ENCODE measurements at regions not wholly inside any gene's neighbourhood (a gene's known extent, or its start where the extent isn't known, plus 50 kb on each side); places are given as distances from the start of the nearest gene placed in this dataset.

DNA sequence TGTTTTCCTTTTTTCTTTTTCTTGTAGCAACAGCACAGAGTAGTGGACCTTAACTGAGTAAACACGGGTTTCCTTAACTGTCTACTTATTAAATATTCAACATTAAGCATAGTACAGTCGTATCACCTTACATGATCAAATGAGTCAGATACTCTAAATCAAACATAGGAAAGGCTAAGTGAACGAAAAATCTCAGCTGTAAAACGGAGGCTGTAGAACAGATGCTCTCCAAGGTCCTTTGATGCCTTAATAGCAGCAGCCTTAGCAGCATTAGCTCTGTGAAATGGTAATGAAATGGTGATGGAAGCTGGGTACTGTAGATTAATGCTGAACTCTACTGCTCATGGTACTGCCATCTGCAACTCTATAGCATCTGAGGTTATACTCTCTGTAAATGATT, 1433.3 kb upstream of the C9orf72 start:
- Histone ChIP-seq H3K4me3 (no peak overlapping the region), H3K27ac (ENCODE audit: extremely low read depth, low read depth, low read length) (no peak overlapping the region), H3K79me2 (ENCODE audit: control insufficient read depth, insufficient read depth, low read length) (no peaks in the 10 kb centered on the region), H3K9me1 (ENCODE audit: control insufficient read depth, insufficient read depth, low read length) (no peaks in the 10 kb centered on the region), H3K27me3 (ENCODE audit: control insufficient read depth in 2 of 2, insufficient read depth in 2 of 2, low read length in 2 of 2) (no peaks in the 10 kb centered on the region), H2AFZ (ENCODE audit: low read depth, low read length) (no peak overlapping the region), H3K4me1 (replicated peaks in 1 of 2; ENCODE audit: control insufficient read depth in 2 of 2, insufficient read depth in 2 of 2, low read length in 2 of 2) (no peaks in the 10 kb centered on the region), H3K36me3 (ENCODE audit: control insufficient read depth, insufficient read depth, low read length) (no peaks in the 10 kb centered on the region), H3K9ac (ENCODE audit: insufficient read depth in 1 of 2, low read depth in 2 of 2, low read length in 2 of 2) (no peak overlapping the region), H4K20me1 (replicated peaks; ENCODE audit: control insufficient read depth, insufficient read depth, low read length) (no peaks in the 10 kb centered on the region), H3K4me2 (ENCODE audit: insufficient read depth, low read length) (no peak overlapping the region), H3K9me3 (replicated peaks; ENCODE audit: control insufficient read depth, insufficient read depth, low read depth, low read length) (no peaks in the 10 kb centered on the region)
- ChIA-PET POLR2A (no interaction called here), CTCF (ENCODE audit: low intra/inter-chr PET ratio) (no interaction called here)
- WGBS (ENCODE audit: insufficient coverage, low coverage, missing lambda C conversion rate): no CpG with 5 or more reads among the region's 4 CpGs
- intact Hi-C loops (cut with micrococcal nuclease): no loop called here
- no TSS peak for BruUV-seq (replicated peaks)
- ATAC-seq (no peak), FAIRE-seq (no peak), DNase-seq (ENCODE audit: extremely low read depth in 1 of 4, low spot score in 3 of 4) (no peak)
- TF ChIP-seq, protein P1, sequence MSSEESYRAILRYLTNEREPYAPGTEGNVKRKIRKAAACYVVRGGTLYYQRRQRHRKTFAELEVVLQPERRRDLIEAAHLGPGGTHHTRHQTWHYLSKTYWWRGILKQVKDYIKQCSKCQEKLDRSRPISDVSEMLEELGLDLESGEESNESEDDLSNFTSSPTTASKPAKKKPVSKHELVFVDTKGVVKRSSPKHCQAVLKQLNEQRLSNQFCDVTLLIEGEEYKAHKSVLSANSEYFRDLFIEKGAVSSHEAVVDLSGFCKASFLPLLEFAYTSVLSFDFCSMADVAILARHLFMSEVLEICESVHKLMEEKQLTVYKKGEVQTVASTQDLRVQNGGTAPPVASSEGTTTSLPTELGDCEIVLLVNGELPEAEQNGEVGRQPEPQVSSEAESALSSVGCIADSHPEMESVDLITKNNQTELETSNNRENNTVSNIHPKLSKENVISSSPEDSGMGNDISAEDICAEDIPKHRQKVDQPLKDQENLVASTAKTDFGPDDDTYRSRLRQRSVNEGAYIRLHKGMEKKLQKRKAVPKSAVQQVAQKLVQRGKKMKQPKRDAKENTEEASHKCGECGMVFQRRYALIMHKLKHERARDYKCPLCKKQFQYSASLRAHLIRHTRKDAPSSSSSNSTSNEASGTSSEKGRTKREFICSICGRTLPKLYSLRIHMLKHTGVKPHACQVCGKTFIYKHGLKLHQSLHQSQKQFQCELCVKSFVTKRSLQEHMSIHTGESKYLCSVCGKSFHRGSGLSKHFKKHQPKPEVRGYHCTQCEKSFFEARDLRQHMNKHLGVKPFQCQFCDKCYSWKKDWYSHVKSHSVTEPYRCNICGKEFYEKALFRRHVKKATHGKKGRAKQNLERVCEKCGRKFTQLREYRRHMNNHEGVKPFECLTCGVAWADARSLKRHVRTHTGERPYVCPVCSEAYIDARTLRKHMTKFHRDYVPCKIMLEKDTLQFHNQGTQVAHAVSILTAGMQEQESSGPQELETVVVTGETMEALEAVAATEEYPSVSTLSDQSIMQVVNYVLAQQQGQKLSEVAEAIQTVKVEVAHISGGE (CRISPR knock-in tag; IDR thresholded peaks at IDR 0.05): no peak
- no peak for TF ChIP-seq SREBF1 (IDR thresholded peaks at IDR 0.05; ENCODE audit: borderline replicate concordance, low read depth, low read length)
- in situ Hi-C loops (cut with MboI): no loop called here

DNA sequence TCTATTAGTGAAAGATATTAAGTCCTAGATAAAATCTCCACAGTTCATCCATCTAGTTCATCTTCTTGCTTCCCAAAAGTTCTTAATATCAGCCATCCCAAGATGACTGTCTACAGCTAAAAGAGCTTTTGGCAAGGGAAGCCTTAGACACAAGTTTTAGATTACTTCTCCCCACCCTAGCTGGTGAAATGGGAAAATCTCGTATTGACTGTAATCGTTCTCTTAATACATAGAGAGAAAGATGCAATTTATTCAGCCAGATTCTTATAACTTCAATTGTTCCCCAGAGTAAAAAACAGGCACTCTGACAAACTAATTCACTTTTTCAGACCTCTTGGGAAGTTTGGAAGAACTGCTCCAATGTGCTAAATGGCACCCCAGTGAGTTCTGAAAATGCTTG, 1439.6 kb upstream of the C9orf72 start:
- Histone ChIP-seq H3K27ac (ENCODE audit: extremely low read depth, low read depth, low read length) (no peak overlapping the region), H3K4me2 (ENCODE audit: insufficient read depth, low read length) (no peak overlapping the region), H3K9me1 (ENCODE audit: control insufficient read depth, insufficient read depth, low read length) (no peaks in the 10 kb centered on the region), H3K79me2 (ENCODE audit: control insufficient read depth, insufficient read depth, low read length) (no peaks in the 10 kb centered on the region), H3K27me3 (ENCODE audit: control insufficient read depth in 2 of 2, insufficient read depth in 2 of 2, low read length in 2 of 2) (no peaks in the 10 kb centered on the region), H3K36me3 (ENCODE audit: control insufficient read depth, insufficient read depth, low read length) (no peaks in the 10 kb centered on the region), H3K4me1 (replicated peaks in 1 of 2; ENCODE audit: control insufficient read depth in 2 of 2, insufficient read depth in 2 of 2, low read length in 2 of 2) (no peaks in the 10 kb centered on the region), H3K9ac (ENCODE audit: insufficient read depth in 1 of 2, low read depth in 2 of 2, low read length in 2 of 2) (no peak overlapping the region), H3K9me3 (replicated peaks; ENCODE audit: control insufficient read depth, insufficient read depth, low read depth, low read length) (no peaks in the 10 kb centered on the region), H4K20me1 (replicated peaks; ENCODE audit: control insufficient read depth, insufficient read depth, low read length) (no peaks in the 10 kb centered on the region), H2AFZ (ENCODE audit: low read depth, low read length) (no peak overlapping the region), H3K4me3 (no peak overlapping the region)
- POLR2A ChIA-PET: no interaction called here
- CTCF ChIA-PET (ENCODE audit: low intra/inter-chr PET ratio): no interaction called here
- no peak for DNase-seq (ENCODE audit: extremely low read depth in 1 of 4, low spot score in 3 of 4)
- in situ Hi-C loops (cut with MboI) (no loop called here), intact Hi-C loops (cut with micrococcal nuclease) (no loop called here)
- FAIRE-seq: no peak
- no CpG with 5 or more reads among the region's 2 CpGs for WGBS (ENCODE audit: insufficient coverage, low coverage, missing lambda C conversion rate)
- no TSS peak for BruUV-seq (replicated peaks)
- ATAC-seq: no peak
- TF ChIP-seq JUND (IDR thresholded peaks at IDR 0.05; ENCODE audit: borderline replicate concordance, low read depth, low read length): no peak
- TF ChIP-seq JUND (tag; IDR thresholded peaks at IDR 0.05; ENCODE audit: borderline replicate concordance, low read depth, low read length): no peak
- no peak for TF ChIP-seq HDAC6 (IDR thresholded peaks at IDR 0.05; ENCODE audit: low read depth, low read length)
- TF ChIP-seq U2AF1 (optimal IDR thresholded peaks at IDR 0.05; ENCODE audit: low read depth, low read length): no peak
- TF ChIP-seq, protein P2, sequence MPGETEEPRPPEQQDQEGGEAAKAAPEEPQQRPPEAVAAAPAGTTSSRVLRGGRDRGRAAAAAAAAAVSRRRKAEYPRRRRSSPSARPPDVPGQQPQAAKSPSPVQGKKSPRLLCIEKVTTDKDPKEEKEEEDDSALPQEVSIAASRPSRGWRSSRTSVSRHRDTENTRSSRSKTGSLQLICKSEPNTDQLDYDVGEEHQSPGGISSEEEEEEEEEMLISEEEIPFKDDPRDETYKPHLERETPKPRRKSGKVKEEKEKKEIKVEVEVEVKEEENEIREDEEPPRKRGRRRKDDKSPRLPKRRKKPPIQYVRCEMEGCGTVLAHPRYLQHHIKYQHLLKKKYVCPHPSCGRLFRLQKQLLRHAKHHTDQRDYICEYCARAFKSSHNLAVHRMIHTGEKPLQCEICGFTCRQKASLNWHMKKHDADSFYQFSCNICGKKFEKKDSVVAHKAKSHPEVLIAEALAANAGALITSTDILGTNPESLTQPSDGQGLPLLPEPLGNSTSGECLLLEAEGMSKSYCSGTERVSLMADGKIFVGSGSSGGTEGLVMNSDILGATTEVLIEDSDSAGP (CRISPR knock-in tag; IDR thresholded peaks at IDR 0.05): no peak
- no peak for TF ChIP-seq SIRT6 (IDR thresholded peaks at IDR 0.05; ENCODE audit: low read depth, low read length)
- no peak for TF ChIP-seq ZBED1 (IDR thresholded peaks at IDR 0.05)
- TF ChIP-seq PCBP1 (IDR thresholded peaks at IDR 0.05; ENCODE audit: low read depth, low read length, poor library complexity, severe bottlenecking): no peak

Data from K562 (cell line).